Activated naive CD4-positive, alpha-beta T cell treated with anti-CD3 and anti-CD28 coated beads, Interleukin-2, amount 50 U/mL, for 72 hours (primary cell): ENCODE measurements at regions not wholly inside any gene's neighbourhood (a gene's known extent, or its start where the extent isn't known, plus 50 kb on each side); places are given as distances from the start of the nearest gene placed in this dataset.
A peak's percentile ranks its signal among the peaks of the same experiment; 100 is the strongest.
"Not testable (repeated sequence)": the region's sequence is repeated elsewhere in the genome, so short reads cannot be mapped to it uniquely, and the experiment has no call there.

Experiments used
- ATAC-seq, 2 donors: fragments of 150-1000 bp; cut with Tn5 transposase; 2 replicates each; pipeline ENCODE4 v1.10.0; 2021; ENCODE audit warnings: mild to moderate bottlenecking in 2 of 2, moderate library complexity in 2 of 2
- DNase-seq, 2 donors: peaks; one replicate each; pipeline ENCODE4 v3.0.0; 2021 to 2022; ENCODE audit warnings: low spot score in 2 of 2
- H3K27ac Mint-ChIP-seq, 2 donors: one replicate each; pipeline ENCODE4 v1.8.0; 2022; ENCODE audit warnings: mild to moderate bottlenecking in 2 of 2, mixed read lengths in 2 of 2
- H3K36me3 Mint-ChIP-seq, 2 donors: one replicate each; pipeline ENCODE4 v1.8.0; 2022; ENCODE audit warnings: mixed read lengths in 2 of 2
- H3K9me3 Mint-ChIP-seq, 2 donors: one replicate each; pipeline ENCODE4 v1.8.0; 2022; ENCODE audit warnings: mixed read lengths in 2 of 2

DNA sequence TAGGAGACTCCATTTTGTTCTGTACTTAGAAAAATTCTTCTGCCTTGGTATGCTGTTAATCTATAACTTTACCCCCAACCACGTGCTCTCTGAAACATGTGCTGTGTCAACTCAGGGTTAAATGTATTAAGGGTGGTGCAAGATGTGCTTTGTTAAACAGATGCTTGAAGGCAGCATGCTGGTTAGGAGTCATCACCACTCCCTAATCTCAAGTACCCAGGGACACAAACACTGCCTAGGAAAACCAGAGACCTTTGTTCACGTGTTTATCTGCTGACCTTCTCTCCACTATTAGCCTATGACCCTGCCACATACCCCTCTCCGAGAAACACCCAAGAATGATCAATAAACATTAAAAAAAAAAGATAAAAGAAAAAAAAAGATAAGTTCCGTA, 93.0 kb upstream of the ZNF519 start:
- H3K36me3 Mint-ChIP-seq: peaks cover 13 to 22% of the 10 kb centered on the region in 2 donors
- not testable (repeated sequence) for H3K27ac Mint-ChIP-seq, DNase-seq, H3K9me3 Mint-ChIP-seq, ATAC-seq

- not testable (repeated sequence) for H3K9me3 Mint-ChIP-seq, ATAC-seq
- H3K36me3 Mint-ChIP-seq: peaks cover 13 to 22% of the 10 kb centered on the region in 2 donors
These were observed 92.5 kb upstream of the ZNF519 start for GRCh38 chr18:14224551-14225285.

DNA sequence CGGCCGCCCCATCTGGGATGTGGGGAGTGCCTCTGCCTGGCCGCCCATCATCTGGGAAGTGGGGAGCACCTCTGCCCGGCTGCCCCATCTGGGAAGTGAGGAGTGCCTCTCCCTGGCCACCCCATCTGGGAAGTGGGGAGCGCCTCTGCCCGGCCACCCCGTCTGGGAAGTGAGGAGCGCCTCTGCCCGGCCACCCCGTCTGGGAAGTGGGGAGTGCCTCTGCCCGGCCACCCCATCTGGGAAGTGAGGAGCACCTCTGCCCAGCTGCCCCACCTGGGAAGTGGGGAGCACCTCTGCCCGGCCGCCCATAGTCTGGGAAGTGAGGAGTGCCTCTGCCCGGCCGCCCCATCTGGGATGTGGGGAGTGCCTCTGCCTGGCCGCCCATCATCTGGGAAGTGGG, 91.7 kb upstream of the ZNF519 start:
- not testable (repeated sequence) for H3K9me3 Mint-ChIP-seq, H3K27ac Mint-ChIP-seq, DNase-seq

More at GRCh38 chr18:14224551-14225285, 92.5 kb upstream of the ZNF519 start:
- not testable (repeated sequence) for H3K27ac Mint-ChIP-seq, DNase-seq

DNA sequence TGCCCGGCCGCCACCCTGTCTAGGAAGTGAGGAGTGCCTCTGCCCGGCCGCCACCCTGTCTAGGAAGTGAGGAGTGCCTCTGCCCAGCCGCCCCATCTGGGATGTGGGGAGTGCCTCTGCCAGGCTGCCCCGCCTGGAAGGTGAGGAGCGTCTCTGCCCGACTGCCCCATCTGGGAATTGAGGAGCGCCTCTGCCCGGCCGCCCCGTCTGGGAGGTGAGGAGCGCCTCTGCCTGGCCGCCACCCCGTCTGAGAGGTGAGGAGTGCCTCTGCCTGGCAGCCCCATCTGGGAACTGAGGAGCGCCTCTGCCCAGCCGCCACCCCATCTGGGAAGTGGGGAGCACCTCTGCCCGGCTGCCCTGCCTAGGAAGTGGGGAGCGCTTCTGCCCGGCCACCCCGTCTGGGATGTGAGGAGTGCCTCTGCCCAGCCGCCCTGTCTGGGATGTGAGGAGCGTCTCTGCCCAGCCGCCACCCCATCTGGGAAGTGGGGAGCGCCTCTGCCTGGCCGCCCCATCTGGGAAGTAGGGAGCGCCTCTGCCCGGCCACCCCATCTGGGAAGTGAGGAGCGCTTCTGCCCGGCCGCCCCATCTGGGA, 91.1 kb upstream of the ZNF519 start:
- H3K9me3 Mint-ChIP-seq, ATAC-seq, H3K27ac Mint-ChIP-seq, DNase-seq: not testable (repeated sequence)
- peaks cover 13 to 22% of the 10 kb centered on the region in 2 donors for H3K36me3 Mint-ChIP-seq

More for the DNA sequence above, 91.7 kb upstream of the ZNF519 start:
- ATAC-seq: not testable (repeated sequence)
- H3K36me3 Mint-ChIP-seq: peaks cover 13 to 22% of the 10 kb centered on the region in 2 donors

DNA sequence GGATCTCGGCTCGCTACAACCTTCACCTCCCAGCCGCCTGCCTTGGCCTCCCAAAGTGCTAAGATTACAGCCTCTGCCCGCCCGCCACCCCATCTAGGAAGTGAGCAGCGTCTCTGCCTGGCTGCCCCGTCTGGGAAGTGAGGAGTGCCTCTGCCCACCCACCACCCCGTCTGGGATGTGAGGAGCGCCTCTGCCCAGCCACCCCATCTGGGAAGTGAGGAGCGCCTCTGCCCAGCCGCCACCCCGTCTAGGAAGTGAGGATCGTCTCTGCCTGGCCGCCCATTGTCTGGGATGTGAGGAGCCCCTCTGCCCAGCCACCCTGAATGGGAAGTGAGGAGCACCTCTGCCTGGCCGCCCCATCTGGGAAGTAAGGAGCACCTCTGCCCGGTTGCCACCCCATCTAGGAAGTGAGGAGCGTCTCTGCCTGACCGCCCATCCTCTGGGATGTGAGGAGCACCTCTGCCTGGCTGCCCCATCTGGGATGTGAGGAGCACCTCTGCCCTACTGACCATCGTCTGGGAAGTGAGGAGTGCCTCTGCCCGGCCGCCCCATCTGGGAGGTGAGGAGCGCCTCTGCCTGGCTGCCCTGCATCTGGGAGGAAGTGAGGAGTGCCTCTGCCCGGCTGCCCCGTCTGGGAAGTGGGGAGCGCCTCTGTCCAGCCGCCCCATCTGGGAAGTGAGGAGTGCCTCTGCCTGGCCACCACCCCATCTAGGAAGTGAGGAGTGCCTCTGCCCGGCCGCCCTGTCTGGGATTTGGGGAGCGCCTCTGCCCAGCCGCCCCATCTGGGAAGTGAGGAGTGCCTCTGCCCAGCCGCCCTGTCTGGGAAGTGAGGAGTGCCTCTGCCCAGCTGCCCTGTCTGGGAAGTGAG, 90.4 kb upstream of the ZNF519 start:
- H3K9me3 Mint-ChIP-seq, DNase-seq, H3K27ac Mint-ChIP-seq, ATAC-seq: not testable (repeated sequence)
- peaks cover 13 to 22% of the 10 kb centered on the region in 2 donors for H3K36me3 Mint-ChIP-seq

DNA sequence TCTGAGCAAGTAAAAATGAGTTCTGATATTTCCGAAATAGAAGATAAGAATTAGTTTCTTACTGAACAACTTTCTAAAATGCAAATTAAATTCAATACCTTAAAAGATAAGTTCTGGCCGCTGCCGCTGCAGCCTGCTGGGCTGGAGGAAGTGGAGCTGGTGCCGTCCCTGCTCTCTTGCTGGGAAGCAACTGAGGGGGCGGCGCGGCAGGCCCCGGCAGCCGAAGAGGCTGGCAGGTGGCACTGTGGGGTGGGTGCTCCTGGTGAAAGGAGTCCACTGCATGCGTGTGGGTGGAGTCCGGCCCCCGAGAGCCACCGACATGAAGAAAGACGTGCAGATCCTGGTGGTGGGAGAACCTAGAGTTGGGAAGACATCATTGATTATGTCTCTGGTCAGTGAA, 89.5 kb upstream of the ZNF519 start:
- Mint-ChIP-seq H3K9me3 (no peaks in the 10 kb centered on the region), H3K36me3 (peaks cover 13 to 22% of the 10 kb centered on the region in 2 donors), H3K27ac (no peak overlapping the region)
- DNase-seq (no peak), ATAC-seq (no peak)

GRCh38 chr18:14215952-14216351, 83.7 kb upstream of the ZNF519 start:
- H3K27ac Mint-ChIP-seq, ATAC-seq, H3K9me3 Mint-ChIP-seq, DNase-seq, H3K36me3 Mint-ChIP-seq: not testable (repeated sequence)

DNA sequence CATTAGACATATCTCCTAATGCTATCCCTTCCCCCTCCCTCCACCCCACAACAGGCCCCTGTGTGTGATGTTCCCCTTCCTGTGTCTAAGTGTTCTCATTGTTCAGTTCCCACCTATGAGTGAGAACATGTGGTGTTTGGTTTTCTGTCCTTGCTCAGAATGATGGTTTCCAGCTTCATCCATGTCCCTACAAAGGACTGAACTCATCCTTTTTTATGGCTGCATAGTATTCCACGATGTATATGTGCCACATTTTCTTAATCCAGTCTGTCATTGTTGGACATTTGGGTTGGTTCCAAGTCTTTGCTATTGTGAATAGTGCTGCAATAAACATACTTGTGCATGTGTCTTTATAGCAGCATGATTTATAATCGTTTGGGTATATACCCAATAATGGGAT, 71.2 kb upstream of the ZNF519 start:
- not testable (repeated sequence) for H3K9me3 Mint-ChIP-seq, DNase-seq, H3K27ac Mint-ChIP-seq, ATAC-seq, H3K36me3 Mint-ChIP-seq

- not testable (repeated sequence) for H3K36me3 Mint-ChIP-seq
- peak; percentile 79 to 95 for ATAC-seq
- peak overlapping the region; percentile 58 to 62 for H3K27ac Mint-ChIP-seq
These were observed 58.7 kb upstream of the ZNF519 start for GRCh38 chr18:14190776-14191442.

GRCh38 chr18:14189858-14190257, 57.6 kb upstream of the ZNF519 start:
- H3K9me3 Mint-ChIP-seq: no peaks in the 10 kb centered on the region
- ATAC-seq (peak; percentile 68 to 95), DNase-seq (no peak)
- H3K36me3 Mint-ChIP-seq: no peaks in the 10 kb centered on the region
- H3K27ac Mint-ChIP-seq: peak overlapping the region; percentile 50 to 58

More at GRCh38 chr18:14190776-14191442, 58.7 kb upstream of the ZNF519 start:
- not testable (repeated sequence) for DNase-seq, H3K9me3 Mint-ChIP-seq

- H3K27ac Mint-ChIP-seq: not testable (repeated sequence)
These were observed 56.6 kb upstream of the ZNF519 start for GRCh38 chr18:14188751-14189406.

More at GRCh38 chr18:14188751-14189406, 56.6 kb upstream of the ZNF519 start:
- not testable (repeated sequence) for ATAC-seq, H3K36me3 Mint-ChIP-seq, H3K9me3 Mint-ChIP-seq, DNase-seq
